ENCODE measurements at regions not wholly inside any gene's neighbourhood (a gene's known extent, or its start where the extent isn't known, plus 50 kb on each side); places are given as distances from the start of the nearest gene placed in this dataset.

- TF ChIP-seq GATA1 (IDR thresholded peaks at IDR 0.05; ENCODE audit: low read depth, low read length) (no peak), POLR2A (IDR thresholded peaks at IDR 0.05; ENCODE audit: low read length) (no peak)
Measured at GRCh38 chr4:163702736-163703135, 208.2 kb downstream of the TMA16 start.

Data from erythroblast (primary cell).